ENCODE measurements at regions not wholly inside any gene's neighbourhood (a gene's known extent, or its start where the extent isn't known, plus 50 kb on each side); places are given as distances from the start of the nearest gene placed in this dataset.

GRCh38 chr16:52022980-52023379 lies 524.0 kb downstream of the TOX3 start:
- H3K14ac ChIP-seq (replicated peaks; ENCODE audit: low read depth, low read length) = no peak overlapping the region
- H3K9ac ChIP-seq (ENCODE audit: low read depth, low read length) = no peak overlapping the region
- H3K4me3 ChIP-seq (ENCODE audit: insufficient read depth, low read depth, low read length) = no peak overlapping the region
- H2AK5ac ChIP-seq (ENCODE audit: low read depth, low read length) = no peak overlapping the region
- no TSS peak for BruUV-seq (replicated peaks)
- H3K4ac ChIP-seq (ENCODE audit: low read depth, low read length) = no peak overlapping the region
- in situ Hi-C loops (cut with MboI; ENCODE audit: low sequenced_read_pairs) (no loop called here), dilution Hi-C loops (cut with HindIII; ENCODE audit: low sequenced_read_pairs, unreplicated experiment) (no loop called here), intact Hi-C loops (cut with micrococcal nuclease) (no loop called here)
- H3K4me2 ChIP-seq (ENCODE audit: low read depth, low read length) = no peak overlapping the region
- H3K18ac ChIP-seq (ENCODE audit: low read depth, low read length) = no peak overlapping the region
- H3K23ac ChIP-seq (ENCODE audit: low read depth, low read length) = no peak overlapping the region
- no peak overlapping the region for H3K56ac ChIP-seq (ENCODE audit: extremely low read depth, insufficient read depth, low read length)
- H3K27ac ChIP-seq (ENCODE audit: insufficient read depth, low read length) = no peak overlapping the region
- H2BK5ac ChIP-seq (ENCODE audit: low read depth, low read length, poor library complexity, severe bottlenecking) = no peak overlapping the region
- H2BK15ac ChIP-seq (ENCODE audit: low read depth, low read length) = no peak overlapping the region
- ATAC-seq (ENCODE audit: low read depth) = no peak
- ChIA-PET CTCF (no interaction called here), POLR2A (ENCODE audit: unreplicated experiment) (no interaction called here)
- H2BK20ac ChIP-seq (ENCODE audit: low read depth, low read length) = no peak overlapping the region
- no peak for DNase-seq
- H2BK120ac ChIP-seq (ENCODE audit: low read depth, low read length) = no peak overlapping the region
- H2AFZ ChIP-seq (replicated peaks; ENCODE audit: low read length, poor library complexity) = no peak overlapping the region
- no CpG with 5 or more reads among the region's 4 CpGs for WGBS, 2 experiments (ENCODE audit: extremely low coverage in 2 of 2, insufficient read length in 1 of 2)
- no peak overlapping the region for H2AK9ac ChIP-seq (replicated peaks; ENCODE audit: low read depth, low read length, poor library complexity)
- H4K5ac ChIP-seq (ENCODE audit: low read depth, low read length) = no peak overlapping the region
- H3K9me3 ChIP-seq (ENCODE audit: control insufficient read depth, insufficient read depth, low read length) = no peaks in the 10 kb centered on the region
- no peaks in the 10 kb centered on the region for H3K36me3 ChIP-seq (ENCODE audit: control insufficient read depth, insufficient read depth, low read length)
- TF ChIP-seq RCOR1 (IDR thresholded peaks at IDR 0.05; ENCODE audit: insufficient replicate concordance, low read length) = no peak
- TF ChIP-seq CTCF (conservative IDR thresholded peaks at IDR 0.05; ENCODE audit: low read depth, low read length) = no peak
- TF ChIP-seq CEBPB (IDR thresholded peaks at IDR 0.05; ENCODE audit: low read depth, low read length) = no peak
- no peaks in the 10 kb centered on the region for H3K27me3 ChIP-seq (ENCODE audit: control insufficient read depth, insufficient read depth, low read length)
- no peak overlapping the region for H4K8ac ChIP-seq (ENCODE audit: low read depth in 2 of 2, low read length in 2 of 2)
- no peaks in the 10 kb centered on the region for H3K79me1 ChIP-seq (ENCODE audit: low read depth in 1 of 2, low read length in 2 of 2)
- no peaks in the 10 kb centered on the region for H3K4me1 ChIP-seq (ENCODE audit: control insufficient read depth, insufficient read depth, low read length)
- no peaks in the 10 kb centered on the region for H4K20me1 ChIP-seq (ENCODE audit: insufficient read depth, low read length)
- H3K9me1 ChIP-seq (ENCODE audit: insufficient read depth, low read length) = no peaks in the 10 kb centered on the region
- H4K91ac ChIP-seq (ENCODE audit: insufficient read depth, low read depth, low read length) = no peak overlapping the region

All from IMR-90 (cell line).